Smooth muscle cell (in vitro differentiated cells): ENCODE measurements at regions not wholly inside any gene's neighbourhood (a gene's known extent, or its start where the extent isn't known, plus 50 kb on each side); places are given as distances from the start of the nearest gene placed in this dataset.

Experiments used
- DNase-seq: peaks from one replicate; lab custom pipeline; 2025; ENCODE audit not compliant: unreplicated experiment; lab: John Stamatoyannopoulos, UW
- H2AFZ ChIP-seq: fragments of 200-600 bp; sonication (generic); 2 replicates; pipeline ENCODE4 v1.6.0; 2016; ENCODE audit warnings: antibody characterized with exemption, low read depth, mild to moderate bottlenecking
- H3F3A ChIP-seq: fragments of 200-600 bp; sonication (generic); 2 replicates; pipeline ENCODE4 v1.6.0; 2017; ENCODE audit warnings: antibody characterized with exemption, low read depth
- H3K27ac ChIP-seq: fragments of 200-600 bp; sonication (generic); 2 replicates; pipeline ENCODE4 v1.5.1; 2016; ENCODE audit warnings: low read depth, mild to moderate bottlenecking
- H3K27me3 ChIP-seq: fragments of 200-600 bp; sonication (generic); 2 replicates; pipeline ENCODE4 v1.6.1; 2016; ENCODE audit warnings: low read depth, mild to moderate bottlenecking
- H3K36me3 ChIP-seq: fragments of 200-600 bp; sonication (generic); 2 replicates; pipeline ENCODE4 v1.5.1; 2016; ENCODE audit warnings: low read depth
- H3K4me1 ChIP-seq: fragments of 200-600 bp; sonication (generic); 2 replicates; pipeline ENCODE4 v1.5.1; 2016; ENCODE audit warnings: low read depth
- H3K4me2 ChIP-seq: fragments of 200-600 bp; sonication (generic); 2 replicates; pipeline ENCODE4 v1.6.0; 2016; ENCODE audit warnings: mild to moderate bottlenecking
- H3K4me3 ChIP-seq: fragments of 200-600 bp; sonication (generic); 2 replicates; pipeline ENCODE4 v1.5.1; 2016; ENCODE audit warnings: mild to moderate bottlenecking
- H3K79me2 ChIP-seq: fragments of 200-600 bp; sonication (generic); 2 replicates; pipeline ENCODE4 v1.6.0; 2016; ENCODE audit warnings: low read depth, mild to moderate bottlenecking
- H3K9ac ChIP-seq: fragments of 200-600 bp; sonication (generic); 2 replicates; pipeline ENCODE4 v1.6.0; 2016; ENCODE audit warnings: low read depth
- H3K9me3 ChIP-seq: fragments of 200-600 bp; sonication (generic); replicated peaks from 2 replicates; pipeline ENCODE4 v1.5.1; 2016; ENCODE audit warnings: low read depth
- H4K20me1 ChIP-seq: fragments of 200-600 bp; sonication (generic); 2 replicates; pipeline ENCODE4 v1.6.0; 2016; ENCODE audit warnings: low read depth
- WGBS: methylation state at CpG from one replicate; pipeline ENCODE4 v1.1.7; 2016; ENCODE audit warnings: low lambda C conversion rate; 5-methylcytosine and 5-hydroxymethylcytosine counted together
- TF ChIP-seq, protein P1 (sequence below): fragments of 200-600 bp; sonication (generic); IDR thresholded peaks from 2 replicates; pipeline ENCODE4 v1.5.1; 2017; ENCODE audit warnings: borderline replicate concordance, mild to moderate bottlenecking, antibody characterized with exemption; ENCODE audit not compliant: insufficient read depth, poor library complexity, severe bottlenecking

DNA sequence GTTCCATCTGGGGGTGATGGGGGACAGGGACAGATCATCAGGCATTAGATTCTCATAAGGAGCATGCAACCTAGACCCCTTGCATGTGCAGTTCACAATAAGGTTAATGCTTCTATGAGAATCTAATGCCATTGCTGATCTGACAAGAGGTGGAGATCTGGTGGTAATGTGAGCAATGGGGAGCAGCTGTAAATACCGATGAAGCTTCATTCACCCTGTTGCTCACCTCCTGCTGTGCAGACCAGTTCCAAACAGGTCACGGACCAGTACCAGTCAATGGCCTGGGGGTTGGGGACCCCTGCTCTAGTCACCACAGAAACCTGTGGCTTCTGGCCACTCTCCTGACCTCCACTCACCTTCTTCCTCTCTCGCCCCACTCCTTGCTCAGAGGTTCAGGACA lies 229.9 kb downstream of the PTPRU start:
- H3K27ac ChIP-seq: no peak overlapping the region
- no peaks in the 10 kb centered on the region for H3K79me2 ChIP-seq
- H2AFZ ChIP-seq: no peak overlapping the region
- TF ChIP-seq, protein P1, sequence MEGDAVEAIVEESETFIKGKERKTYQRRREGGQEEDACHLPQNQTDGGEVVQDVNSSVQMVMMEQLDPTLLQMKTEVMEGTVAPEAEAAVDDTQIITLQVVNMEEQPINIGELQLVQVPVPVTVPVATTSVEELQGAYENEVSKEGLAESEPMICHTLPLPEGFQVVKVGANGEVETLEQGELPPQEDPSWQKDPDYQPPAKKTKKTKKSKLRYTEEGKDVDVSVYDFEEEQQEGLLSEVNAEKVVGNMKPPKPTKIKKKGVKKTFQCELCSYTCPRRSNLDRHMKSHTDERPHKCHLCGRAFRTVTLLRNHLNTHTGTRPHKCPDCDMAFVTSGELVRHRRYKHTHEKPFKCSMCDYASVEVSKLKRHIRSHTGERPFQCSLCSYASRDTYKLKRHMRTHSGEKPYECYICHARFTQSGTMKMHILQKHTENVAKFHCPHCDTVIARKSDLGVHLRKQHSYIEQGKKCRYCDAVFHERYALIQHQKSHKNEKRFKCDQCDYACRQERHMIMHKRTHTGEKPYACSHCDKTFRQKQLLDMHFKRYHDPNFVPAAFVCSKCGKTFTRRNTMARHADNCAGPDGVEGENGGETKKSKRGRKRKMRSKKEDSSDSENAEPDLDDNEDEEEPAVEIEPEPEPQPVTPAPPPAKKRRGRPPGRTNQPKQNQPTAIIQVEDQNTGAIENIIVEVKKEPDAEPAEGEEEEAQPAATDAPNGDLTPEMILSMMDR: no peak
- H3K27me3 ChIP-seq: no peaks in the 10 kb centered on the region
- H3F3A ChIP-seq: no peaks in the 10 kb centered on the region
- WGBS: 81% methylated on average over 3 of the region's 3 CpGs
- H4K20me1 ChIP-seq: no peaks in the 10 kb centered on the region
- no peaks in the 10 kb centered on the region for H3K9me3 ChIP-seq
- DNase-seq: no peak
- H3K4me1 ChIP-seq: no peaks in the 10 kb centered on the region
- no peak overlapping the region for H3K4me3 ChIP-seq
- H3K36me3 ChIP-seq: no peaks in the 10 kb centered on the region
- H3K4me2 ChIP-seq: no peak overlapping the region
- no peak overlapping the region for H3K9ac ChIP-seq

DNA sequence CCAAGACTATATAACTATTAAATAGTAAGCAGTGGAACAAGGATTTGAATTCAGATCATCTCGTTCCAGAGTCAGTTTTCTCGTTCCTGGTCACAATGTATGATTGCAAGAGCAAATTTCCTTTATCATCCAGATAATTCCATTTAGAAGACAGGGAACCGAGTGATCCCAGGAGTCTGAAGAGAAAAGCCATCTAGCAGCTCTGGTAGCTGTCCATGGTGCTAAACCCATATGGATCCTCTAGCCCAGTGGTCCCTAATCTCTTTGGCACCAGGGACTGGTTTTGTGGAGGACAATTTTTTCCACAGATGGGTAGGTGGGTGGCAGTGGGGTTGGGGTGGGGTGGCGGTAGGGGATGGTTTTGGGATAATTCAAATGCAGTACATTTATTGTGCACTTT lies 229.4 kb downstream of the PTPRU start:
- no peaks in the 10 kb centered on the region for H4K20me1 ChIP-seq
- no peak overlapping the region for H3K27ac ChIP-seq
- no peaks in the 10 kb centered on the region for H3F3A ChIP-seq
- H3K27me3 ChIP-seq: no peaks in the 10 kb centered on the region
- 65% methylated on average over 4 of the region's 4 CpGs for WGBS
- no peak for DNase-seq
- H3K36me3 ChIP-seq: no peaks in the 10 kb centered on the region
- no peak overlapping the region for H3K4me2 ChIP-seq
- no peaks in the 10 kb centered on the region for H3K9me3 ChIP-seq
- TF ChIP-seq, protein P1: no peak
- H2AFZ ChIP-seq: no peak overlapping the region
- H3K4me3 ChIP-seq: no peak overlapping the region
- H3K9ac ChIP-seq: no peak overlapping the region
- no peaks in the 10 kb centered on the region for H3K79me2 ChIP-seq
- H3K4me1 ChIP-seq: no peaks in the 10 kb centered on the region

DNA sequence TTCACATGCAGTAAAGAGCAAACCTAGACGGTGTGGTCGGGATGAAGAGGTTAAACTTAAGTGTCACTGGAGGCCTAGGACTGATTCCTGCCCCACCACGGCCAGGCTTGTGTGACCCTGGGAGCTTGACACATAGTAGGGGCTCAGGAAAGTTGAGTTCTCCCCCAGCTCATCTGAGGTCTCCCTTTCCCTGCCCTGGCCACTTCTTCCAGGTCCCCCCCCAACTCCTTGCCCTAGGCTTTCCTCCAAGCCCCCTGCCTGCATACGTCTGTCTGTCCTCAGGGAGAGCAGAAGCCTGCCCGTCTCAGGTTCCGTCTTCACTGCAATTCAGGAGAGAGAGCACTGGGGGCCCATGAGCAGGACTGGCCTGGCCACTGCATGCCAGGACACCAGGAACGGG lies 225.8 kb downstream of the PTPRU start:
- H3K79me2 ChIP-seq: no peaks in the 10 kb centered on the region
- no peaks in the 10 kb centered on the region for H3K36me3 ChIP-seq
- H3F3A ChIP-seq: no peaks in the 10 kb centered on the region
- 78% methylated on average over 7 of the region's 7 CpGs for WGBS
- H3K27ac ChIP-seq: no peak overlapping the region
- H4K20me1 ChIP-seq: no peaks in the 10 kb centered on the region
- TF ChIP-seq, protein P1: no peak
- no peak overlapping the region for H3K9ac ChIP-seq
- no peaks in the 10 kb centered on the region for H3K9me3 ChIP-seq
- H3K4me3 ChIP-seq: no peak overlapping the region
- H3K4me2 ChIP-seq: no peak overlapping the region
- peaks cover 7% of the 10 kb centered on the region for H3K27me3 ChIP-seq
- no peaks in the 10 kb centered on the region for H3K4me1 ChIP-seq
- DNase-seq: no peak
- H2AFZ ChIP-seq: no peak overlapping the region

DNA sequence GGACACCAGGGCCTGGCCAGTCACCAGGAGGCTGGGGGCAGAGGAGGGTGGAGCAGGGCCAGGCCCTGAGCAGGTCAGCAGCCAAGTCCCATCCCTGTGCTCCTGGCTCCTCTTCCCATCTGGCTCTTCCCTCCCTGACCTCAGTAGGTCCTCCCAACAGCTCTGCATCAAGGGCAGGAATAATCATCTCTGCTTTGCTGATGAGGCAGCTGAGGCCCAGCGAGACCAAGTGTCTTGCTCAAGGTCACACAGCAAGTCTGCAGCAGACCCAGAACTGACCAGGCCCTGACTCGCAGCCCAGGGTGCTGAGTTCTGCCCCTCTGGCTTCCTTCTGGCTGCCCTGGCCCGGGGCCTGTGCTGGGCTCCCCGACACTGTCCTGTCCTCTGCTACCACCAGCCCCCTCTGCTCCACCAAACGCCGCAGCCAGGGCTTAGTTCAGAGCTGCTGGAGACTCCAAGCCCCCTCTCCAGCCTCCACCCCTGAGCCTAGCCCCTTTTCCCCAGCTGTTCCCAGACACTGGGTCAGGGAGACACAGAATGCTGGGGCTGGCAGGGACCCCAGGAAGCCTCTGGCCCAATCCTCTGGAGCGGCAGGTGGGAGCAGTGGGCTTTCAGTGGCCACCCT lies 224.9 kb downstream of the PTPRU start:
- Histone ChIP-seq H3K27me3 (peaks cover 7% of the 10 kb centered on the region), H3K27ac (no peak overlapping the region), H3K4me1 (no peaks in the 10 kb centered on the region), H3K4me2 (no peak overlapping the region), H3K9me3 (no peaks in the 10 kb centered on the region), H3F3A (no peaks in the 10 kb centered on the region), H4K20me1 (no peaks in the 10 kb centered on the region), H3K36me3 (no peaks in the 10 kb centered on the region), H3K79me2 (no peaks in the 10 kb centered on the region), H2AFZ (no peak overlapping the region), H3K9ac (no peak overlapping the region), H3K4me3 (no peak overlapping the region)
- DNase-seq: no peak
- 90% methylated on average over 7 of the region's 7 CpGs for WGBS
- TF ChIP-seq, protein P1: no peak
